ENCODE measurements at regions not wholly inside any gene's neighbourhood (a gene's known extent, or its start where the extent isn't known, plus 50 kb on each side); places are given as distances from the start of the nearest gene placed in this dataset.

- Histone ChIP-seq H3K27me3 (no peaks in the 10 kb centered on the region), H3K36me3 (no peaks in the 10 kb centered on the region), H3K4me3 (ENCODE audit: low read depth, low read length) (no peak overlapping the region), H3K4me1 (no peaks in the 10 kb centered on the region), H3K9me3 (no peaks in the 10 kb centered on the region)
- TF ChIP-seq, protein P1, sequence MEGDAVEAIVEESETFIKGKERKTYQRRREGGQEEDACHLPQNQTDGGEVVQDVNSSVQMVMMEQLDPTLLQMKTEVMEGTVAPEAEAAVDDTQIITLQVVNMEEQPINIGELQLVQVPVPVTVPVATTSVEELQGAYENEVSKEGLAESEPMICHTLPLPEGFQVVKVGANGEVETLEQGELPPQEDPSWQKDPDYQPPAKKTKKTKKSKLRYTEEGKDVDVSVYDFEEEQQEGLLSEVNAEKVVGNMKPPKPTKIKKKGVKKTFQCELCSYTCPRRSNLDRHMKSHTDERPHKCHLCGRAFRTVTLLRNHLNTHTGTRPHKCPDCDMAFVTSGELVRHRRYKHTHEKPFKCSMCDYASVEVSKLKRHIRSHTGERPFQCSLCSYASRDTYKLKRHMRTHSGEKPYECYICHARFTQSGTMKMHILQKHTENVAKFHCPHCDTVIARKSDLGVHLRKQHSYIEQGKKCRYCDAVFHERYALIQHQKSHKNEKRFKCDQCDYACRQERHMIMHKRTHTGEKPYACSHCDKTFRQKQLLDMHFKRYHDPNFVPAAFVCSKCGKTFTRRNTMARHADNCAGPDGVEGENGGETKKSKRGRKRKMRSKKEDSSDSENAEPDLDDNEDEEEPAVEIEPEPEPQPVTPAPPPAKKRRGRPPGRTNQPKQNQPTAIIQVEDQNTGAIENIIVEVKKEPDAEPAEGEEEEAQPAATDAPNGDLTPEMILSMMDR (IDR thresholded peaks at IDR 0.05; ENCODE audit: low read depth, low read length): no peak
- no peak for DNase-seq
Observed at GRCh38 chr2:128841803-128842202, 523.1 kb upstream of the HS6ST1 start.

DNA sequence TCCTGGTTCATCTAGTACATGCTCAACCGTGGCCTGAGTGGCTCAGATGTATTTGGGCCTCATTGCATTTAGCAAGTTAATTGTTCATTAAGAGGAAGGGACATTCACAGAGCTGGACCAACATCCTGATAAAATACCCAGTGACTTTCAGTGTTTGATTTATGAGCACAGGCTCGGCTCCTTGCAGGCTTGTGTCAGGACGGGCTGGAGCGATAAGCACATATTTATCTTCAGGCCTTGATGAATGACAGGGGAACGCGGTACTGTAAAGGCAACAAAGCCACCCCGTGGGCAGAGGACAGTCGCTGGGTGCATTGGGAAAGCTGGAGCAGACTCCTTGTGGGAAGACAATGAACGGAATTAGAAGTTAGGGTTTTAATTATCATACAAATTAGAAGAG is 548.6 kb upstream of the HS6ST1 start:
- H3K9me3 ChIP-seq: no peaks in the 10 kb centered on the region
- TF ChIP-seq, protein P1 (IDR thresholded peaks at IDR 0.05; ENCODE audit: low read depth, low read length): no peak
- no peaks in the 10 kb centered on the region for H3K27me3 ChIP-seq
- no peak for DNase-seq
- no peak overlapping the region for H3K4me3 ChIP-seq (ENCODE audit: low read depth, low read length)
- no peaks in the 10 kb centered on the region for H3K36me3 ChIP-seq
- no peaks in the 10 kb centered on the region for H3K4me1 ChIP-seq

DNA sequence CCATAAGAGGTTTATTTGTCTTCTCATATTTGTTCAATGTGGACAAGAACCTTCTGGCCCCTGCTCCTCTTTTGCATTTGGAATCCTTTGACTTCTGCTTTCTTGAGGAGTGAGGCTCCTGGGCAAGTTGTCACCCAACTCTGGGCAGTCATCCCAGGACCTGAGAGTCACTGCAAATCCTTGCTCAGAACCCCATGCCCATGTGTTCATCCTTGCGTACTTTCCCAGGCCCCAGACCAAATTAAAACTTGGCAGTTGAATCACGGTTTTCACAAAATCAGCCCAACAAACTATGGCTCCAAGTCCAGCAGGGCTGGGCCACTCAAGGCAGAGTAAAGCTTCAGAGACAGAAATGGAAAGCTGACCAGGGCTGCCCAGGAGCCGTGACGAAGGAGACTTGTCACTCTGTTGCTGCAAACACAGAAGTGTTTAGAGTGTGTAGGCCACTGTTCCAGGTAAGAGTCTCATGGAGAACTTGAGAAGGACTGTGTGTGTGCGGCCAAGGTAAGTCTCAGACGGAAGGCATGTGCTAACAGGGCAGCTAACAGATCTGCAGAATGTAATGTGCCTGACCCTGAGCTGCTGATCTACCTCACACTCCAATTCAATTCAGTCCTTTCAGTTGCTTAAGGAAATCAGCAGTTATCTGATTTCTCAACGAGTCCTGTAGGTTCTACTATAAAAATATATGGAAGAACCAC is 549.4 kb upstream of the HS6ST1 start:
- Histone ChIP-seq H3K27me3 (no peaks in the 10 kb centered on the region), H3K36me3 (no peaks in the 10 kb centered on the region), H3K4me1 (no peaks in the 10 kb centered on the region), H3K9me3 (no peaks in the 10 kb centered on the region), H3K4me3 (ENCODE audit: low read depth, low read length) (no peak overlapping the region)
- DNase-seq: no peak
- TF ChIP-seq, protein P1 (IDR thresholded peaks at IDR 0.05; ENCODE audit: low read depth, low read length): no peak

GRCh38 chr2:128868686-128869551 is 550.3 kb upstream of the HS6ST1 start:
- TF ChIP-seq, protein P1 (IDR thresholded peaks at IDR 0.05; ENCODE audit: low read depth, low read length): no peak
- Histone ChIP-seq H3K36me3 (no peaks in the 10 kb centered on the region), H3K4me3 (ENCODE audit: low read depth, low read length) (no peak overlapping the region), H3K27me3 (no peaks in the 10 kb centered on the region), H3K4me1 (no peaks in the 10 kb centered on the region), H3K9me3 (no peaks in the 10 kb centered on the region)
- no peak for DNase-seq

DNA sequence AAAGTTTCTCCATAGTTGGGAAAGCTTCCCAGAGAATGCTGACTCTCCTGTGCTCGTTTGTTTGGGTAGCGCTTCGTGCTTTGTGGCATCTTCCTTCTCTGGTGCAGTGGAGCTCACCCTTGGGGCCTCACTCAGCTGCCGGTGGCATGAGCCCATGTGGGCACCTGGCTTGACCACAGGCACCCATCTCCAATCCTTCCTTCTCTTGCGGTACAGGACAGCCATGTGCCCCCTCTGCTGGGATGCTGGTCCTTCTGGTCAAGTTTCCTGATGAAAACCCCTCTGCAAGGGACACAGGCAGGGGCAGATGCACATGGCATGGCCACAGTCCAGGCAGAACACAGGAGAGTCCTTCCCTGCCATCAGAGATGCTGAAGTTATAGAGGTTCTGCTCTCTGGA is 555.9 kb upstream of the HS6ST1 start:
- Histone ChIP-seq H3K4me1 (no peaks in the 10 kb centered on the region), H3K36me3 (no peaks in the 10 kb centered on the region), H3K4me3 (ENCODE audit: low read depth, low read length) (no peak overlapping the region), H3K9me3 (no peaks in the 10 kb centered on the region), H3K27me3 (no peaks in the 10 kb centered on the region)
- DNase-seq: no peak
- TF ChIP-seq, protein P1 (IDR thresholded peaks at IDR 0.05; ENCODE audit: low read depth, low read length): no peak
